ENCODE measurements at regions not wholly inside any gene's neighbourhood (a gene's known extent, or its start where the extent isn't known, plus 50 kb on each side); places are given as distances from the start of the nearest gene placed in this dataset.

- Histone ChIP-seq H3K27me3 (replicated peaks; ENCODE audit: insufficient read depth) (no peaks in the 10 kb centered on the region), H3K27ac (no peak overlapping the region), H3K4me1 (replicated peaks) (no peaks in the 10 kb centered on the region), H3K36me3 (no peaks in the 10 kb centered on the region), H3K4me3 (no peak overlapping the region), H3K9me3 (no peaks in the 10 kb centered on the region)
- intact Hi-C loops (cut with DNase I) = no loop called here
- TF ChIP-seq POLR2A (IDR thresholded peaks at IDR 0.05) (no peak), CTCF (IDR thresholded peaks at IDR 0.05) (peak in 3 of 4 experiments; percentile 49 to 57 (median 55)), POLR2AphosphoS5 (IDR thresholded peaks at IDR 0.05) (no peak)
- 13% methylated on average over 3 of the region's 3 CpGs for WGBS
- DNase-seq (ENCODE audit: low spot score) = no peak
Measured at GRCh38 chr12:74689071-74689655, 151.5 kb downstream of the ATXN7L3B start.

- H3K27ac ChIP-seq = no peak overlapping the region
- 84% methylated on average over 2 of the region's 2 CpGs for WGBS
- H3K9me3 ChIP-seq = no peaks in the 10 kb centered on the region
- no peak for DNase-seq (ENCODE audit: low spot score)
- H3K4me3 ChIP-seq = no peak overlapping the region
- TF ChIP-seq POLR2AphosphoS5 (IDR thresholded peaks at IDR 0.05) (no peak), POLR2A (IDR thresholded peaks at IDR 0.05) (no peak), CTCF (IDR thresholded peaks at IDR 0.05) (no peak)
- intact Hi-C loops (cut with DNase I) = no loop called here
- no peaks in the 10 kb centered on the region for H3K4me1 ChIP-seq (replicated peaks)
- H3K27me3 ChIP-seq (replicated peaks; ENCODE audit: insufficient read depth) = no peaks in the 10 kb centered on the region
- H3K36me3 ChIP-seq = no peaks in the 10 kb centered on the region
Measured at GRCh38 chr12:74689929-74690328, 152.3 kb downstream of the ATXN7L3B start.

- intact Hi-C loops (cut with DNase I) = no loop called here
- WGBS = 87% methylated on average over 2 of the region's 2 CpGs
- Histone ChIP-seq H3K27me3 (replicated peaks; ENCODE audit: insufficient read depth) (no peaks in the 10 kb centered on the region), H3K4me3 (no peak overlapping the region), H3K9me3 (no peaks in the 10 kb centered on the region), H3K4me1 (replicated peaks) (no peaks in the 10 kb centered on the region), H3K36me3 (no peaks in the 10 kb centered on the region), H3K27ac (no peak overlapping the region)
- TF ChIP-seq CTCF (IDR thresholded peaks at IDR 0.05) (no peak), POLR2AphosphoS5 (IDR thresholded peaks at IDR 0.05) (no peak), POLR2A (IDR thresholded peaks at IDR 0.05) (no peak)
- DNase-seq (ENCODE audit: low spot score) = no peak
Measured at GRCh38 chr12:74719447-74719846, 181.8 kb downstream of the ATXN7L3B start.

GRCh38 chr12:74722709-74723108, 185.1 kb downstream of the ATXN7L3B start:
- 54% methylated on average over 3 of the region's 3 CpGs for WGBS
- Histone ChIP-seq H3K36me3 (no peaks in the 10 kb centered on the region), H3K9me3 (no peaks in the 10 kb centered on the region), H3K4me1 (replicated peaks) (no peaks in the 10 kb centered on the region), H3K27me3 (replicated peaks; ENCODE audit: insufficient read depth) (no peaks in the 10 kb centered on the region), H3K4me3 (no peak overlapping the region), H3K27ac (no peak overlapping the region)
- TF ChIP-seq POLR2A (IDR thresholded peaks at IDR 0.05) (no peak), POLR2AphosphoS5 (IDR thresholded peaks at IDR 0.05) (no peak), CTCF (IDR thresholded peaks at IDR 0.05) (no peak)
- DNase-seq (ENCODE audit: low spot score) = no peak
- intact Hi-C loops (cut with DNase I) = no loop called here

GRCh38 chr12:74725154-74725553, 187.5 kb downstream of the ATXN7L3B start:
- no peaks in the 10 kb centered on the region for H3K36me3 ChIP-seq
- WGBS = 84% methylated on average over 1 of the region's 1 CpG
- intact Hi-C loops (cut with DNase I) = no loop called here

More at GRCh38 chr12:74725154-74725553, 187.5 kb downstream of the ATXN7L3B start:
- H3K4me1 ChIP-seq (replicated peaks) = no peaks in the 10 kb centered on the region
- no peaks in the 10 kb centered on the region for H3K27me3 ChIP-seq (replicated peaks; ENCODE audit: insufficient read depth)
- H3K4me3 ChIP-seq = no peak overlapping the region
- no peak for TF ChIP-seq POLR2AphosphoS5 (IDR thresholded peaks at IDR 0.05)
- TF ChIP-seq CTCF (IDR thresholded peaks at IDR 0.05) = no peak
- no peak for TF ChIP-seq POLR2A (IDR thresholded peaks at IDR 0.05)
- H3K27ac ChIP-seq = no peak overlapping the region
- DNase-seq (ENCODE audit: low spot score) = no peak
- no peaks in the 10 kb centered on the region for H3K9me3 ChIP-seq
